GM12878 (cell line): ENCODE measurements at regions not wholly inside any gene's neighbourhood (a gene's known extent, or its start where the extent isn't known, plus 50 kb on each side); places are given as distances from the start of the nearest gene placed in this dataset.

Experiments used
- ATAC-seq: fragments of 200-7000 bp; cut with Tn5 transposase; 3 replicates; pipeline ENCODE4 v1.9.1; 2020; ENCODE audit warnings: mild to moderate bottlenecking, moderate library complexity
- BruUV-seq: library from RNA; stranded (reverse); fragments of 400-500 nt; replicated peaks from 2 replicates; lab custom pipeline; 2021; lab: Mats Ljungman, UMichigan
- CTCF ChIA-PET: fragments of 300-600 bp; sonication (Branson Sonifier 250); formaldehyde crosslinking; extraction: SDS; loops from one replicate; lab custom pipeline; 2021; ENCODE audit warnings: inconsistent platforms; lab: Yijun Ruan, JAX
- POLR2A ChIA-PET: fragments of 350-600 bp; formaldehyde crosslinking; extraction: SDS; loops from one replicate; lab custom pipeline; 2021; ENCODE audit warnings: inconsistent platforms; lab: Charles Lee
- RAD21 ChIA-PET: fragments of 300-600 bp; sonication (Branson Sonifier 250); formaldehyde crosslinking; loops from one replicate; lab custom pipeline; 2023; ENCODE audit warnings: antibody characterized with exemption; ENCODE audit not compliant: unreplicated experiment; lab: Charles Lee
- SMC1A ChIA-PET: fragments of 300-600 bp; sonication (Branson Sonifier 250); formaldehyde crosslinking; loops from one replicate; lab custom pipeline; 2023; ENCODE audit not compliant: unreplicated experiment, uncharacterized antibody; lab: Charles Lee
- DNase-seq: peaks from one replicate; pipeline ENCODE4 v3.0.0-alpha.2; 2011; ENCODE audit warnings: low read depth, low spot score
- FAIRE-seq: peaks from 3 replicates; lab custom pipeline; 2011; peaks lifted over from hg19 to GRCh38; lab: Jason Lieb, UNC
- H2AFZ ChIP-seq: 2 replicates; pipeline ENCODE4 v1.6.0; 2011; ENCODE audit warnings: low read depth, low read length, control low read depth; ENCODE audit not compliant: control insufficient read depth
- H3K27ac ChIP-seq: 2 replicates; pipeline ENCODE4 v1.5.1; 2011; ENCODE audit warnings: control low read depth; ENCODE audit not compliant: control insufficient read depth, insufficient read depth
- H3K27me3 ChIP-seq, 2 experiments: replicated peaks in 1 of 2; 2 replicates each; pipeline versions ENCODE4 v1.6.0 to v1.6.1; 2011; ENCODE audit warnings: low read length in 1 of 2; ENCODE audit not compliant: control insufficient read depth in 2 of 2, insufficient read depth in 2 of 2
- H3K36me3 ChIP-seq, 2 experiments: 2 replicates each; pipeline ENCODE4 v1.5.1; 2011; ENCODE audit warnings: low read length in 1 of 2; ENCODE audit not compliant: control insufficient read depth in 2 of 2, insufficient read depth in 2 of 2
- H3K4me1 ChIP-seq: 2 replicates; pipeline ENCODE4 v1.6.1; 2011; ENCODE audit warnings: mild to moderate bottlenecking, low read length, moderate library complexity, mixed read lengths; ENCODE audit not compliant: control insufficient read depth, insufficient read depth
- H3K4me2 ChIP-seq: 2 replicates; pipeline ENCODE4 v1.6.0; 2011; ENCODE audit warnings: control low read depth; ENCODE audit not compliant: control insufficient read depth, insufficient read depth
- H3K4me3 ChIP-seq: fragments of 200-600 bp; sonication (generic); 2 replicates; pipeline ENCODE4 v1.5.1; 2016
- H3K79me2 ChIP-seq: 2 replicates; pipeline ENCODE4 v1.6.0; 2011; ENCODE audit warnings: low read length; ENCODE audit not compliant: control insufficient read depth, insufficient read depth
- H3K9ac ChIP-seq: 2 replicates; pipeline ENCODE4 v1.8.0; 2011; ENCODE audit warnings: low read length, control low read depth, mixed read lengths; ENCODE audit not compliant: control insufficient read depth, insufficient read depth
- H3K9me3 ChIP-seq: replicated peaks from 3 replicates; pipeline ENCODE4 v1.5.1; 2011; ENCODE audit warnings: mild to moderate bottlenecking, low read length; ENCODE audit not compliant: control insufficient read depth, insufficient read depth
- H4K20me1 ChIP-seq: 2 replicates; pipeline ENCODE4 v1.6.0; 2011; ENCODE audit not compliant: control insufficient read depth, insufficient read depth
- CREM ChIP-seq: IDR thresholded peaks from 2 replicates; pipeline ENCODE4 v1.6.1; 2014; ENCODE audit warnings: antibody characterized with exemption, low read depth
- E2F8 ChIP-seq: fragments of 450-650 bp; IDR thresholded peaks from 2 replicates; pipeline ENCODE4 v1.6.1; 2018; ENCODE audit warnings: mild to moderate bottlenecking, low read depth, moderate library complexity; ENCODE audit not compliant: partially characterized antibody
- EZH2 ChIP-seq: IDR thresholded peaks from 2 replicates; pipeline ENCODE4 v1.6.1; 2012; ENCODE audit warnings: low read depth, mild to moderate bottlenecking, control low read depth, inconsistent platforms, low read length, borderline replicate concordance; ENCODE audit not compliant: control insufficient read depth
- HDAC2 ChIP-seq: fragments of 200-600 bp; sonication (generic); IDR thresholded peaks from 2 replicates; pipeline ENCODE4 v1.6.1; 2017
- JUND ChIP-seq: IDR thresholded peaks from 2 replicates; pipeline ENCODE4 v1.6.1; 2012; ENCODE audit warnings: low read depth, mild to moderate bottlenecking, low read length, improper control_type of control experiment, moderate library complexity
- KAT2A ChIP-seq: conservative IDR thresholded peaks from 2 replicates; pipeline ENCODE4 v1.6.1; 2011; ENCODE audit warnings: low read depth, low read length; ENCODE audit not compliant: control insufficient read depth
- MTA3 ChIP-seq: IDR thresholded peaks from 2 replicates; pipeline ENCODE4 v1.6.1; 2012; ENCODE audit warnings: low read length, inconsistent platforms, borderline replicate concordance
- RUNX3 ChIP-seq: IDR thresholded peaks from 2 replicates; pipeline ENCODE4 v1.6.1; 2012; ENCODE audit warnings: low read length, inconsistent platforms
- SMARCA5 ChIP-seq: fragments of 450-650 bp; IDR thresholded peaks from 2 replicates; pipeline ENCODE4 v1.6.1; 2017; ENCODE audit warnings: mild to moderate bottlenecking
- TCF12 ChIP-seq: IDR thresholded peaks from 2 replicates; pipeline ENCODE4 v1.6.1; 2011; ENCODE audit warnings: low read depth, mild to moderate bottlenecking, low read length
- ZBTB33 ChIP-seq: fragments of 450-650 bp; IDR thresholded peaks from 2 replicates; pipeline ENCODE4 v1.6.1; 2017; ENCODE audit warnings: mild to moderate bottlenecking
- ZNF622 ChIP-seq: fragments of 450-650 bp; IDR thresholded peaks from 2 replicates; pipeline ENCODE4 v1.6.1; 2017; ENCODE audit warnings: mild to moderate bottlenecking, inconsistent platforms
- ZSCAN29 ChIP-seq: fragments of 450-650 bp; IDR thresholded peaks from 2 replicates; pipeline ENCODE4 v1.6.1; 2017; ENCODE audit warnings: mild to moderate bottlenecking, moderate library complexity
- WGBS: methylation state at CpG from one replicate; pipeline ENCODE4 v1.1.6; 2016; ENCODE audit warnings: low lambda C conversion rate; ENCODE audit not compliant: insufficient replicate concordance, insufficient coverage; ENCODE audit errors: missing lambda C conversion rate; 5-methylcytosine and 5-hydroxymethylcytosine counted together
- in situ Hi-C: fragments of 300-500 bp; cut with MboI; formaldehyde crosslinking; loops from 9 replicates; pipeline ENCODE4 v1.14.3; 2018; ENCODE audit warnings: mixed read lengths
- intact Hi-C: fragments of 100-400 bp; cut with micrococcal nuclease; formaldehyde crosslinking; loops from one replicate; pipeline ENCODE4 v1.14.2; 2022; ENCODE audit not compliant: unreplicated experiment

- no peak for ATAC-seq
- BruUV-seq, result no TSS peak
- FAIRE-seq, result no peak
- Histone ChIP-seq H3K27ac (no peak overlapping the region), H3K4me1 (no peaks in the 10 kb centered on the region), H3K9me3 (no peaks in the 10 kb centered on the region), H3K9ac (no peak overlapping the region), H2AFZ (no peak overlapping the region)
- in situ Hi-C loops, result no loop called here
- RAD21 ChIA-PET, result interaction anchor here (1.0 kb wide), 1 partner anchor 9 kb away, joined by 4 read pairs; no protein-coding TSS in a partner anchor
- POLR2A ChIA-PET, result no interaction called here
- intact Hi-C loops, result loop anchor here (10.0 kb wide), 1 partner anchor 665 kb away; no protein-coding TSS in a partner anchor
- CTCF ChIA-PET, result interaction anchor here (2.8 kb wide), 1 partner anchor 9 kb away, joined by 17 read pairs; no protein-coding TSS in a partner anchor
- DNase-seq, result no peak
- no peak for TF ChIP-seq MTA3
- TF ChIP-seq, all 136 proteins: peak for 0
- Histone ChIP-seq H4K20me1 (no peaks in the 10 kb centered on the region), H3K27me3 (no peaks in the 10 kb centered on the region), H3K4me3 (no peak overlapping the region), H3K79me2 (no peaks in the 10 kb centered on the region), H3K4me2 (no peak overlapping the region), H3K36me3 (no peaks in the 10 kb centered on the region)
- SMC1A ChIA-PET, result no interaction called here
- 23% methylated on average over 4 of the region's 4 CpGs for WGBS
Observed at GRCh38 chr4:147009875-147010274, 64.2 kb upstream of the TTC29 start.

- in situ Hi-C loops, result no loop called here
- Histone ChIP-seq H2AFZ (no peak overlapping the region), H3K9me3 (no peaks in the 10 kb centered on the region), H3K4me1 (no peaks in the 10 kb centered on the region), H3K79me2 (no peaks in the 10 kb centered on the region), H3K4me2 (no peak overlapping the region), H3K9ac (no peak overlapping the region), H3K27ac (no peak overlapping the region), H4K20me1 (no peaks in the 10 kb centered on the region), H3K4me3 (no peak overlapping the region), H3K36me3 (no peaks in the 10 kb centered on the region), H3K27me3 (no peaks in the 10 kb centered on the region)
- intact Hi-C loops, result no loop called here
- WGBS, result 51% methylated on average over 8 of the region's 8 CpGs
- no TSS peak for BruUV-seq
- CTCF ChIA-PET, result no interaction called here
- ATAC-seq (no peak), FAIRE-seq (no peak), DNase-seq (no peak)
- POLR2A ChIA-PET, result no interaction called here
- SMC1A ChIA-PET, result no interaction called here
- RAD21 ChIA-PET, result no interaction called here
- no peak for TF ChIP-seq KAT2A
- TF ChIP-seq ZSCAN29, result no peak
- TF ChIP-seq JUND, result no peak
- TF ChIP-seq TCF12, result no peak
- TF ChIP-seq CREM, result no peak
- TF ChIP-seq SMARCA5, result no peak
- TF ChIP-seq EZH2, result no peak
- no peak for TF ChIP-seq E2F8
- TF ChIP-seq ZNF622, result no peak
- TF ChIP-seq ZBTB33, result no peak
- no peak for TF ChIP-seq RUNX3
- TF ChIP-seq HDAC2, result no peak
Observed at GRCh38 chr4:147011411-147011810, 65.7 kb upstream of the TTC29 start.
